Ascending aorta (tissue), 2 donors: ENCODE measurements at regions not wholly inside any gene's neighbourhood (a gene's known extent, or its start where the extent isn't known, plus 50 kb on each side); places are given as distances from the start of the nearest gene placed in this dataset.

Experiments
- DNase-seq, 2 donors: peaks; one replicate each; pipeline ENCODE4 v3.0.0-alpha.2; 2019; ENCODE audit warnings: low spot score in 2 of 2
- H3K27ac ChIP-seq, 2 donors: fragments of 200-600 bp; sonication (generic); one replicate each; pipeline ENCODE4 v1.5.1; 2016 to 2017; ENCODE audit warnings: mild to moderate bottlenecking in 1 of 2
- H3K27me3 ChIP-seq: fragments of 200-600 bp; sonication (generic); one replicate; pipeline ENCODE4 v1.5.1; 2017
- H3K36me3 ChIP-seq, 2 donors: fragments of 200-600 bp; sonication (generic); one replicate each; pipeline ENCODE4 v1.5.1; 2016
- H3K4me1 ChIP-seq, 2 donors: fragments of 200-600 bp; sonication (generic); one replicate each; pipeline ENCODE4 v1.5.1; 2016 to 2017; ENCODE audit warnings: mild to moderate bottlenecking in 1 of 2
- H3K4me3 ChIP-seq, 2 donors: fragments of 200-600 bp; sonication (generic); one replicate each; pipeline ENCODE4 v1.5.1; 2016 to 2017; ENCODE audit warnings: mild to moderate bottlenecking in 1 of 2
- H3K9me3 ChIP-seq, 2 donors: fragments of 200-600 bp; sonication (generic); one replicate each; pipeline ENCODE4 v1.5.1; 2016
- CTCF ChIP-seq, 3 experiments: fragments of 200-600 bp in 2 of 3; fragments of 450-650 bp in 1 of 3; sonication (generic) in 2 of 3; IDR thresholded peaks; one replicate each; pipeline ENCODE4 v1.5.1; 2016 to 2019; ENCODE audit warnings: antibody characterized with exemption in 3 of 3, mild to moderate bottlenecking in 1 of 3, moderate library complexity in 1 of 3
- intact Hi-C: fragments of 100-400 bp; cut with DNase I; formaldehyde crosslinking; loops from one replicate; pipeline ENCODE4 v1.15.1; 2023

GRCh38 chr7:340979-341694 lies 51.2 kb downstream of the FOXL3 start:
- intact Hi-C loops: no loop called here
- Histone ChIP-seq H3K27ac (no peak overlapping the region), H3K27me3 (no peaks in the 10 kb centered on the region), H3K9me3 (no peaks in the 10 kb centered on the region), H3K36me3 (no peaks in the 10 kb centered on the region), H3K4me1 (peaks cover 7 to 9% of the 10 kb centered on the region in 2 donors), H3K4me3 (no peak overlapping the region)
- TF ChIP-seq CTCF (IDR thresholded peaks at IDR 0.05): no peak
- DNase-seq: no peak

- DNase-seq: peak; percentile 33 to 69
- Histone ChIP-seq H3K9me3 (no peaks in the 10 kb centered on the region), H3K27me3 (no peaks in the 10 kb centered on the region), H3K36me3 (no peaks in the 10 kb centered on the region), H3K4me1 (peaks cover 7 to 9% of the 10 kb centered on the region in 2 donors), H3K27ac (peak overlapping the region; percentile 36 to 60), H3K4me3 (no peak overlapping the region)
- TF ChIP-seq CTCF (IDR thresholded peaks at IDR 0.05): no peak
- intact Hi-C loops: no loop called here
These were observed 52.1 kb downstream of the FOXL3 start for GRCh38 chr7:341841-342638.

DNA sequence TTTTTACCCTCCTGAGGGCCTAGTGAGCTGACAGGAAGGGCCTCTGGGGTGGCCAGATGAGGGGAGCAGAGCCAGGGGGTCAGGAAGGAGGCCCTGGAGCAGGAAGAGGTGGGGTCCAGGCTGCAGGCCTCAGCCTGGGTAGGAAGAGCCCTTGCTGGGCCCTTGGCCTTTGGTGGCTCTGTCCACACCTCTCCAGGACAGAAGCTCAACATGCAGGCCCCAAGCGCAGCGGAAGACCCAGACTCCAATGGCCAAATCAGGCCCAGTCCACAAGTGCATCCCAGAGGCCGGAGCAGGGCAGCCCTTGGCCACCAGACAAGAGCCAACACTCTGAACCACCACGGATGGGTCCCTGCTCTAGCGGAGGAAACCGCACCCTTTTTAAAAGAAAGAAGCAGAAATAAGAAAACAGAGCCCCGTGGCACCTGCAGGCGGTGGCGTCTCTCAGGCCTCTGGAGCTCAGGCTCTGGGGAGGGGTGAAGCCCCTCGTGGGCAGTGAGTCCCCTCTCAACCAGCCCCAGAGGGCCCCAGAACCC lies 52.8 kb downstream of the FOXL3 start:
- no peak for TF ChIP-seq CTCF (IDR thresholded peaks at IDR 0.05)
- Histone ChIP-seq H3K9me3 (no peaks in the 10 kb centered on the region), H3K36me3 (no peaks in the 10 kb centered on the region), H3K27me3 (no peaks in the 10 kb centered on the region), H3K27ac (peak overlapping the region; percentile 36 to 60), H3K4me1 (peaks cover 7 to 9% of the 10 kb centered on the region in 2 donors), H3K4me3 (no peak overlapping the region)
- intact Hi-C loops: no loop called here
- DNase-seq: no peak

- H3K36me3 ChIP-seq: no peaks in the 10 kb centered on the region
- no peaks in the 10 kb centered on the region for H3K27me3 ChIP-seq
- no peaks in the 10 kb centered on the region for H3K9me3 ChIP-seq
- intact Hi-C loops: no loop called here
- H3K4me3 ChIP-seq: no peak overlapping the region
- DNase-seq: no peak
- peaks cover 7 to 9% of the 10 kb centered on the region in 2 donors for H3K4me1 ChIP-seq
- no peak for TF ChIP-seq CTCF (IDR thresholded peaks at IDR 0.05)
- no peak overlapping the region for H3K27ac ChIP-seq
These were observed 53.4 kb downstream of the FOXL3 start for GRCh38 chr7:343227-343822.

DNA sequence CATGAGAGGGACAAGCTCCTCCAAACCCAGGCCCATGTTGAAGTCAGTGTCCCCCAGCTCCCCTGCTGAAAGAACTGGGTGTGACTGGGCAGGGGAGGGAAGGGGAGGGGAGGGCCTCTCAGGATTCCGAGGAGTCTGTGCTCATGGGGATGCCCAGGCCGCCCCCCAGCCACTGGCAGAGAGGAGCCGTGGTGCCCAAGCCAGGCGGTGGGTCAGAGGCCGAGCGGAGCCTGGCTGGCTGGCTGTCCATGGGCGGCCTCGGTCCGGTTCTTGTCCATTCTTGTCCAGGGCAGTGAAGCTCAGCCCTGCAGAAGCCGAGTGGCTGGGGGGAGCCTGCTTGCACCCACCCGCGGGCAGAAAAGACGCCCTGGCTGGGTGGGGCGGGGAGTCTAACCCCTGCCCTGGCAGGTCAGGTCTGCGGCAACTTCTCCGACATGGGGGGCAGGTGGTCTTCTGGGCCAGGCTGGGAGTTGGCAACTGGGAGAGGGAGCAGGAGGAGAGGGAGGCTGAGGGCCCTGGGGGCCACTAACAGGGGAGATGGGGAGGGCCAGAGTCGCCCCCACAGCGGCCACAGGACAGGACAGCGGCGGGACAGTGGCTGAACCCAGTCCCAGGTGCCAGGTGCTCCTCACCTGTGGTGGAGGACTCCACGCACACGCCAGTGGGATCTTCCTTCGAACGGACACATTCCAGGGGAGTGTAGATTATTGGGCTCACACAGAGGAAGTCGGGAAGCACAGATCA lies 54.1 kb downstream of the FOXL3 start:
- no peak for DNase-seq
- Histone ChIP-seq H3K27ac (no peak overlapping the region), H3K4me1 (peaks cover 7 to 9% of the 10 kb centered on the region in 2 donors), H3K4me3 (no peak overlapping the region), H3K9me3 (no peaks in the 10 kb centered on the region), H3K27me3 (no peaks in the 10 kb centered on the region), H3K36me3 (no peaks in the 10 kb centered on the region)
- intact Hi-C loops: no loop called here
- TF ChIP-seq CTCF (IDR thresholded peaks at IDR 0.05): no peak
